HEK293 (cell line): ENCODE measurements at regions not wholly inside any gene's neighbourhood (a gene's known extent, or its start where the extent isn't known, plus 50 kb on each side); places are given as distances from the start of the nearest gene placed in this dataset.

Experiments
- CTCF ChIA-PET: fragments of 350-600 bp; formaldehyde crosslinking; extraction: SDS; loops from one replicate; lab custom pipeline; 2021; ENCODE audit warnings: antibody characterized with exemption; lab: Yijun Ruan, JAX
- POLR2A ChIA-PET: fragments of 300-600 bp; formaldehyde crosslinking; extraction: SDS; loops from one replicate; lab custom pipeline; 2020; ENCODE audit warnings: antibody characterized with exemption, inconsistent platforms; lab: Yijun Ruan, JAX
- H3K27ac ChIP-seq: fragments of 200-500 bp; sonication (Bioruptor generic); 2 replicates; pipeline ENCODE4 v1.5.1; 2014; ENCODE audit warnings: low read depth, low read length, control low read depth, inconsistent platforms; ENCODE audit errors: extremely low read depth
- H3K36me3 ChIP-seq, 2 experiments: fragments of 200-500 bp in 1 of 2; sonication (Bioruptor generic) in 1 of 2; 1 replicate in 1 of 2; 2 replicates in 1 of 2; pipeline ENCODE4 v1.5.1; 2014 to 2017; ENCODE audit warnings: inconsistent platforms in 2 of 2, low read length in 2 of 2; ENCODE audit not compliant: control insufficient read depth in 2 of 2, insufficient read depth in 1 of 2
- H3K4me1 ChIP-seq: fragments of 200-500 bp; sonication (Bioruptor generic); 2 replicates; pipeline ENCODE4 v1.5.1; 2014; ENCODE audit warnings: mild to moderate bottlenecking, low read length, inconsistent platforms; ENCODE audit not compliant: control insufficient read depth, insufficient read depth
- H3K4me3 ChIP-seq: 2 replicates; pipeline ENCODE4 v1.5.1; 2011; ENCODE audit warnings: low read depth, mild to moderate bottlenecking, control low read depth, low read length, moderate library complexity
- H3K9me3 ChIP-seq: fragments of 200-500 bp; sonication (Bioruptor generic); 2 replicates; pipeline ENCODE4 v1.5.1; 2014; ENCODE audit warnings: low read depth, low read length, inconsistent platforms; ENCODE audit not compliant: control insufficient read depth, insufficient read depth
- PRDM1 ChIP-seq: fragments of 450-650 bp; formaldehyde crosslinking; IDR thresholded peaks from 2 replicates; pipeline ENCODE4; 2016; ENCODE audit warnings: missing biosample characterization, missing genetic modification characterization
- SP7 ChIP-seq: fragments of 450-650 bp; formaldehyde crosslinking; IDR thresholded peaks from 2 replicates; pipeline ENCODE4 v1.5.1; 2016; ENCODE audit warnings: missing biosample characterization, missing genetic modification characterization
- ZBTB17 ChIP-seq: fragments of 450-650 bp; formaldehyde crosslinking; IDR thresholded peaks from 2 replicates; pipeline ENCODE4 v1.5.1; 2016; ENCODE audit warnings: missing biosample characterization, missing genetic modification characterization
- ZBTB49 ChIP-seq: fragments of 450-650 bp; formaldehyde crosslinking; IDR thresholded peaks from 2 replicates; pipeline ENCODE4 v1.5.1; 2016; ENCODE audit warnings: missing biosample characterization, missing genetic modification characterization, low read depth
- ZFP3 ChIP-seq: fragments of 450-650 bp; formaldehyde crosslinking; IDR thresholded peaks from 2 replicates; pipeline ENCODE4 v1.5.1; 2016; ENCODE audit warnings: low read depth, missing biosample characterization, missing genetic modification characterization
- ZFP37 ChIP-seq: fragments of 450-650 bp; formaldehyde crosslinking; IDR thresholded peaks from 2 replicates; pipeline ENCODE4 v1.5.1; 2016; ENCODE audit warnings: missing biosample characterization, missing genetic modification characterization
- ZNF16 ChIP-seq: fragments of 450-650 bp; formaldehyde crosslinking; IDR thresholded peaks from 2 replicates; pipeline ENCODE4 v1.5.1; 2016; ENCODE audit warnings: low read depth, missing biosample characterization, missing genetic modification characterization
- ZNF223 ChIP-seq: fragments of 450-650 bp; formaldehyde crosslinking; IDR thresholded peaks from 2 replicates; pipeline ENCODE4 v1.5.1; 2016; ENCODE audit warnings: missing biosample characterization, missing genetic modification characterization
- ZNF248 ChIP-seq: fragments of 450-650 bp; formaldehyde crosslinking; IDR thresholded peaks from 2 replicates; pipeline ENCODE4 v1.5.1; 2017; ENCODE audit warnings: missing biosample characterization, missing genetic modification characterization
- ZNF394 ChIP-seq: fragments of 450-650 bp; formaldehyde crosslinking; IDR thresholded peaks from 2 replicates; pipeline ENCODE4 v1.5.1; 2016; ENCODE audit warnings: missing biosample characterization, missing genetic modification characterization, mild to moderate bottlenecking, moderate library complexity, borderline replicate concordance
- ZNF521 ChIP-seq: fragments of 450-650 bp; formaldehyde crosslinking; IDR thresholded peaks from 2 replicates; pipeline ENCODE4 v1.5.1; 2017; ENCODE audit warnings: missing biosample characterization, mild to moderate bottlenecking, missing genetic modification characterization
- ZNF529 ChIP-seq: fragments of 450-650 bp; formaldehyde crosslinking; IDR thresholded peaks from 2 replicates; pipeline ENCODE4 v1.5.1; 2017; ENCODE audit warnings: missing genetic modification characterization, missing biosample characterization; ENCODE audit not compliant: insufficient replicate concordance
- ZNF639 ChIP-seq: fragments of 450-650 bp; formaldehyde crosslinking; IDR thresholded peaks from 2 replicates; pipeline ENCODE4 v1.5.1; 2016; ENCODE audit warnings: missing biosample characterization, missing genetic modification characterization
- ZNF677 ChIP-seq: fragments of 450-650 bp; IDR thresholded peaks from 2 replicates; pipeline ENCODE4 v1.5.0; 2018; ENCODE audit warnings: missing biosample characterization, mild to moderate bottlenecking, missing genetic modification characterization, moderate library complexity
- TF ChIP-seq, protein P1 (sequence below): fragments of 450-650 bp; formaldehyde crosslinking; IDR thresholded peaks from 2 replicates; pipeline ENCODE4 v1.5.1; 2017; ENCODE audit warnings: missing biosample characterization, missing genetic modification characterization
- TF ChIP-seq, protein P2 (sequence below): fragments of 450-650 bp; formaldehyde crosslinking; IDR thresholded peaks from 2 replicates; pipeline ENCODE4 v1.5.1; 2017; ENCODE audit warnings: missing biosample characterization, missing genetic modification characterization
- TF ChIP-seq, protein P3 (sequence below): fragments of 450-650 bp; formaldehyde crosslinking; IDR thresholded peaks from 2 replicates; pipeline ENCODE4 v1.5.1; 2016; ENCODE audit warnings: missing biosample characterization, missing genetic modification characterization

GRCh38 chr3:98954791-98955604 lies 53.5 kb upstream of the DCBLD2 start:
- no peaks in the 10 kb centered on the region for H3K9me3 ChIP-seq
- POLR2A ChIA-PET: no interaction called here
- H3K4me3 ChIP-seq: no peak overlapping the region
- no peak for TF ChIP-seq ZBTB17
- no peak for TF ChIP-seq PRDM1 (tag by site-specific recombination)
- TF ChIP-seq, protein P1, sequence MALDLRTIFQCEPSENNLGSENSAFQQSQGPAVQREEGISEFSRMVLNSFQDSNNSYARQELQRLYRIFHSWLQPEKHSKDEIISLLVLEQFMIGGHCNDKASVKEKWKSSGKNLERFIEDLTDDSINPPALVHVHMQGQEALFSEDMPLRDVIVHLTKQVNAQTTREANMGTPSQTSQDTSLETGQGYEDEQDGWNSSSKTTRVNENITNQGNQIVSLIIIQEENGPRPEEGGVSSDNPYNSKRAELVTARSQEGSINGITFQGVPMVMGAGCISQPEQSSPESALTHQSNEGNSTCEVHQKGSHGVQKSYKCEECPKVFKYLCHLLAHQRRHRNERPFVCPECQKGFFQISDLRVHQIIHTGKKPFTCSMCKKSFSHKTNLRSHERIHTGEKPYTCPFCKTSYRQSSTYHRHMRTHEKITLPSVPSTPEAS (tag by site-specific recombination): no peak
- no peak for TF ChIP-seq SP7 (tag by site-specific recombination)
- TF ChIP-seq ZNF529 (tag by site-specific recombination): no peak
- TF ChIP-seq, protein P2, sequence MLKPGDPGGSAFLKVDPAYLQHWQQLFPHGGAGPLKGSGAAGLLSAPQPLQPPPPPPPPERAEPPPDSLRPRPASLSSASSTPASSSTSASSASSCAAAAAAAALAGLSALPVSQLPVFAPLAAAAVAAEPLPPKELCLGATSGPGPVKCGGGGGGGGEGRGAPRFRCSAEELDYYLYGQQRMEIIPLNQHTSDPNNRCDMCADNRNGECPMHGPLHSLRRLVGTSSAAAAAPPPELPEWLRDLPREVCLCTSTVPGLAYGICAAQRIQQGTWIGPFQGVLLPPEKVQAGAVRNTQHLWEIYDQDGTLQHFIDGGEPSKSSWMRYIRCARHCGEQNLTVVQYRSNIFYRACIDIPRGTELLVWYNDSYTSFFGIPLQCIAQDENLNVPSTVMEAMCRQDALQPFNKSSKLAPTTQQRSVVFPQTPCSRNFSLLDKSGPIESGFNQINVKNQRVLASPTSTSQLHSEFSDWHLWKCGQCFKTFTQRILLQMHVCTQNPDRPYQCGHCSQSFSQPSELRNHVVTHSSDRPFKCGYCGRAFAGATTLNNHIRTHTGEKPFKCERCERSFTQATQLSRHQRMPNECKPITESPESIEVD (tag by site-specific recombination): no peak
- TF ChIP-seq ZNF639 (tag by site-specific recombination): no peak
- TF ChIP-seq ZNF16 (tag by site-specific recombination): no peak
- TF ChIP-seq ZNF521 (tag by site-specific recombination): no peak
- TF ChIP-seq ZNF677 (tag by site-specific recombination): no peak
- TF ChIP-seq ZNF248 (tag by site-specific recombination): no peak
- TF ChIP-seq, protein P3, sequence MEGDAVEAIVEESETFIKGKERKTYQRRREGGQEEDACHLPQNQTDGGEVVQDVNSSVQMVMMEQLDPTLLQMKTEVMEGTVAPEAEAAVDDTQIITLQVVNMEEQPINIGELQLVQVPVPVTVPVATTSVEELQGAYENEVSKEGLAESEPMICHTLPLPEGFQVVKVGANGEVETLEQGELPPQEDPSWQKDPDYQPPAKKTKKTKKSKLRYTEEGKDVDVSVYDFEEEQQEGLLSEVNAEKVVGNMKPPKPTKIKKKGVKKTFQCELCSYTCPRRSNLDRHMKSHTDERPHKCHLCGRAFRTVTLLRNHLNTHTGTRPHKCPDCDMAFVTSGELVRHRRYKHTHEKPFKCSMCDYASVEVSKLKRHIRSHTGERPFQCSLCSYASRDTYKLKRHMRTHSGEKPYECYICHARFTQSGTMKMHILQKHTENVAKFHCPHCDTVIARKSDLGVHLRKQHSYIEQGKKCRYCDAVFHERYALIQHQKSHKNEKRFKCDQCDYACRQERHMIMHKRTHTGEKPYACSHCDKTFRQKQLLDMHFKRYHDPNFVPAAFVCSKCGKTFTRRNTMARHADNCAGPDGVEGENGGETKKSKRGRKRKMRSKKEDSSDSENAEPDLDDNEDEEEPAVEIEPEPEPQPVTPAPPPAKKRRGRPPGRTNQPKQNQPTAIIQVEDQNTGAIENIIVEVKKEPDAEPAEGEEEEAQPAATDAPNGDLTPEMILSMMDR: no peak
- TF ChIP-seq ZNF223: no peak
- no peak for TF ChIP-seq ZBTB49 (tag by site-specific recombination)
- TF ChIP-seq ZNF394: no peak
- no peaks in the 10 kb centered on the region for H3K36me3 ChIP-seq
- no peaks in the 10 kb centered on the region for H3K4me1 ChIP-seq
- CTCF ChIA-PET: interaction anchor here (0.9 kb wide), 1 partner anchor 12 kb away, joined by 3 read pairs; no protein-coding TSS in a partner anchor
- H3K27ac ChIP-seq: no peak overlapping the region

- TF ChIP-seq ZFP3 (no peak), ZFP37 (tag by site-specific recombination) (no peak)
- H3K9me3 ChIP-seq: no peaks in the 10 kb centered on the region
- H3K36me3 ChIP-seq: no peaks in the 10 kb centered on the region
- H3K4me1 ChIP-seq: no peaks in the 10 kb centered on the region
- CTCF ChIA-PET: no interaction called here
- no peak overlapping the region for H3K4me3 ChIP-seq
- no peak overlapping the region for H3K27ac ChIP-seq
- POLR2A ChIA-PET: interaction anchor here (0.5 kb wide), 1 partner anchor 222 kb away, joined by 3 read pairs; no protein-coding TSS in a partner anchor
Measured at GRCh38 chr3:98954242-98954641, 52.7 kb upstream of the DCBLD2 start.
